Suprapubic skin (tissue), 3 donors: ENCODE measurements at regions not wholly inside any gene's neighbourhood (a gene's known extent, or its start where the extent isn't known, plus 50 kb on each side); places are given as distances from the start of the nearest gene placed in this dataset.

Experiments
- CTCF ChIP-seq, 2 donors: fragments of 200-600 bp in 1 of 2; fragments of 450-650 bp in 1 of 2; sonication (generic) in 1 of 2; IDR thresholded peaks; one replicate each; pipeline ENCODE4 v1.5.1; 2016 to 2019; ENCODE audit warnings: antibody characterized with exemption in 2 of 2, mild to moderate bottlenecking in 1 of 2, moderate library complexity in 1 of 2
- EP300 ChIP-seq: sonication (generic); formaldehyde crosslinking; IDR thresholded peaks from one replicate; pipeline ENCODE4 v1.6.1; 2017; ENCODE audit warnings: antibody characterized with exemption

- TF ChIP-seq CTCF (IDR thresholded peaks at IDR 0.05) = no peak
- no peak for TF ChIP-seq EP300
Observed at GRCh38 chr9:29440449-29440848, 1867.2 kb upstream of the C9orf72 start.
